ENCODE measurements at regions not wholly inside any gene's neighbourhood (a gene's known extent, or its start where the extent isn't known, plus 50 kb on each side); places are given as distances from the start of the nearest gene placed in this dataset.

DNA sequence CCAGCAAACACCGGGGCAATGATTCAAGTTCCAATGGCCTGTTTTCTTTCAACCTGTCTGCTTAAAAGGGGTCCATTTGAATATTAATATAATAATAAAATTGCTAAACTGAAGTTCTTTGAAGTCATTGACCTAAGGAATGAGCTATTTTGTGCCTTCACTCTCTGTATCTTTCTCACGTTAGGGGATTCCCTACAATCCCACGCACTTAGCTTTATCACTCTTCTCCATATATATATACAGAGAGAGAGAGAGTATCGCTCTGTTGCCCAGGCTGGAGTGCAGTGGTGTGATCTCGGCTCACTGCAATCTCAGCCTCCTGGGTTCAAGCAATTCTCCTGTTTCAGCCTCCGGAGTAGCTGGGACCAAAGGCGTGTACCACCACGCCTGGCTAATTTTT lies 83.9 kb upstream of the NWD2 start:
- TF ChIP-seq, protein P1, sequence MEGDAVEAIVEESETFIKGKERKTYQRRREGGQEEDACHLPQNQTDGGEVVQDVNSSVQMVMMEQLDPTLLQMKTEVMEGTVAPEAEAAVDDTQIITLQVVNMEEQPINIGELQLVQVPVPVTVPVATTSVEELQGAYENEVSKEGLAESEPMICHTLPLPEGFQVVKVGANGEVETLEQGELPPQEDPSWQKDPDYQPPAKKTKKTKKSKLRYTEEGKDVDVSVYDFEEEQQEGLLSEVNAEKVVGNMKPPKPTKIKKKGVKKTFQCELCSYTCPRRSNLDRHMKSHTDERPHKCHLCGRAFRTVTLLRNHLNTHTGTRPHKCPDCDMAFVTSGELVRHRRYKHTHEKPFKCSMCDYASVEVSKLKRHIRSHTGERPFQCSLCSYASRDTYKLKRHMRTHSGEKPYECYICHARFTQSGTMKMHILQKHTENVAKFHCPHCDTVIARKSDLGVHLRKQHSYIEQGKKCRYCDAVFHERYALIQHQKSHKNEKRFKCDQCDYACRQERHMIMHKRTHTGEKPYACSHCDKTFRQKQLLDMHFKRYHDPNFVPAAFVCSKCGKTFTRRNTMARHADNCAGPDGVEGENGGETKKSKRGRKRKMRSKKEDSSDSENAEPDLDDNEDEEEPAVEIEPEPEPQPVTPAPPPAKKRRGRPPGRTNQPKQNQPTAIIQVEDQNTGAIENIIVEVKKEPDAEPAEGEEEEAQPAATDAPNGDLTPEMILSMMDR (IDR thresholded peaks at IDR 0.05) = no peak
- TF ChIP-seq POLR2AphosphoS5 (IDR thresholded peaks at IDR 0.05) (no peak), EP300 (IDR thresholded peaks at IDR 0.05) (no peak), POLR2A (IDR thresholded peaks at IDR 0.05) (no peak)
